ENCODE measurements at regions not wholly inside any gene's neighbourhood (a gene's known extent, or its start where the extent isn't known, plus 50 kb on each side); places are given as distances from the start of the nearest gene placed in this dataset.
"Not testable (repeated sequence)": the region's sequence is repeated elsewhere in the genome, so short reads cannot be mapped to it uniquely, and the experiment has no call there.

DNA sequence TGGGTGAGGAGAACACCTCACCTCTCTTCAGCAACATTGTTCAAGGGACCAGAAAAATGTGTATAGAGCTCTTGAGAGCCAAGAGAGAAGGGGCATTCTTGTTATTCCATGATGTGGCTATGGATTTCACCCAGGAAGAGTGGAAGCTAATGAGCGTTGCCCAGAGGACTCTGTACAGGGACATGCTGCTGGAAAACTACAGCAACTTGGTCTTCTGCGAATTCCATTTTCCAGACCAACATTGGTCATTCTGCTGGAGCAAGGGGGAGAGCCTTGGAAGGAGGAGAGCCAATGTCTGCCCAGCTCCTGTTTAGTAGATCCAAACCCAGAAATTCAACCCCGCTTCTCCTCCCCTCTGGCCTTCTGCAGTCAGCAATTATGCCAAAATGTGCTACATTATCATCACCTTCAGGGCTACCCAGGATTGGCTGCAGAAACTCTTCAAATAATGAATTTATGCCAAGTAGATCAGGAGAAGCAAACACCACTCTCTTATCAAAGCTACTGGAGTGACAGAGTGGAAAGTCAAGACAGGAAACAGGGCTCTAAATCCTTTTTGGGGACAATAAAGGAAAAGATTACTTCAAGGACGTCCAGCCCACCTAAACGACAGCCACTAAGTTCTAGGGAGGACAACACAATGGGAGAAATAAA lies 707.5 kb upstream of the LUZP2 start:
- H3K4me3 ChIP-seq (ENCODE audit: low read depth, poor library complexity, severe bottlenecking) = no peak overlapping the region
- intact Hi-C loops (cut with DNase I; ENCODE audit: low total_unique reads) = no loop called here
- 75 to 76% methylated on average over 5 of the region's 5 CpGs for WGBS, 2 donors
- DNase-seq (ENCODE audit: low spot score in 2 of 2) = no peak
- TF ChIP-seq POLR2A (IDR thresholded peaks at IDR 0.05) = no peak
- TF ChIP-seq, protein P1, sequence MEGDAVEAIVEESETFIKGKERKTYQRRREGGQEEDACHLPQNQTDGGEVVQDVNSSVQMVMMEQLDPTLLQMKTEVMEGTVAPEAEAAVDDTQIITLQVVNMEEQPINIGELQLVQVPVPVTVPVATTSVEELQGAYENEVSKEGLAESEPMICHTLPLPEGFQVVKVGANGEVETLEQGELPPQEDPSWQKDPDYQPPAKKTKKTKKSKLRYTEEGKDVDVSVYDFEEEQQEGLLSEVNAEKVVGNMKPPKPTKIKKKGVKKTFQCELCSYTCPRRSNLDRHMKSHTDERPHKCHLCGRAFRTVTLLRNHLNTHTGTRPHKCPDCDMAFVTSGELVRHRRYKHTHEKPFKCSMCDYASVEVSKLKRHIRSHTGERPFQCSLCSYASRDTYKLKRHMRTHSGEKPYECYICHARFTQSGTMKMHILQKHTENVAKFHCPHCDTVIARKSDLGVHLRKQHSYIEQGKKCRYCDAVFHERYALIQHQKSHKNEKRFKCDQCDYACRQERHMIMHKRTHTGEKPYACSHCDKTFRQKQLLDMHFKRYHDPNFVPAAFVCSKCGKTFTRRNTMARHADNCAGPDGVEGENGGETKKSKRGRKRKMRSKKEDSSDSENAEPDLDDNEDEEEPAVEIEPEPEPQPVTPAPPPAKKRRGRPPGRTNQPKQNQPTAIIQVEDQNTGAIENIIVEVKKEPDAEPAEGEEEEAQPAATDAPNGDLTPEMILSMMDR (IDR thresholded peaks at IDR 0.05) = no peak

DNA sequence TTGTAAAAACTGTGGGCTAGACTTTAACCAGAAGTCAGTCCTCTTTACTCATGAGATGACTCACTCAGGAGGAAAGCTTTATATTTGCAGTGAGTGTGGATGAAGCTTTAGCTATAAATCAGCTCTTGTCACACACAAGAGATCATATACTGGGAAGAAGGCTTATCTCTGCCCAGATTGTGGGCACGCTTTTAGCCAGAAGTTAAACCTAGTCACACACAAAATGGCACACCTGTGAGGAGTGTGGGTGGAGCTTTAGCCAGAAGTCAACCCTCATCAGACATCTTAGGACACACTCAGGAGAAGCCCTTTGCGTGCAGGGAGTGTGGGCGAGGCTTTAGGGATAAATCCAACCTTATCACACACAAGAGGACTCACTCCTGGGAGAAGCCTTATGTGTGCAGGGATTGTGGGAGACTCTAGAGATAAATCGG lies 706.9 kb upstream of the LUZP2 start:
- intact Hi-C loops (cut with DNase I; ENCODE audit: low total_unique reads) = no loop called here
- 82 to 87% methylated on average over 4 of the region's 4 CpGs for WGBS, 2 donors
- DNase-seq (ENCODE audit: low spot score in 2 of 2) = no peak
- H3K4me3 ChIP-seq (ENCODE audit: low read depth, poor library complexity, severe bottlenecking) = no peak overlapping the region
- TF ChIP-seq, protein P1 (IDR thresholded peaks at IDR 0.05) = no peak

DNA sequence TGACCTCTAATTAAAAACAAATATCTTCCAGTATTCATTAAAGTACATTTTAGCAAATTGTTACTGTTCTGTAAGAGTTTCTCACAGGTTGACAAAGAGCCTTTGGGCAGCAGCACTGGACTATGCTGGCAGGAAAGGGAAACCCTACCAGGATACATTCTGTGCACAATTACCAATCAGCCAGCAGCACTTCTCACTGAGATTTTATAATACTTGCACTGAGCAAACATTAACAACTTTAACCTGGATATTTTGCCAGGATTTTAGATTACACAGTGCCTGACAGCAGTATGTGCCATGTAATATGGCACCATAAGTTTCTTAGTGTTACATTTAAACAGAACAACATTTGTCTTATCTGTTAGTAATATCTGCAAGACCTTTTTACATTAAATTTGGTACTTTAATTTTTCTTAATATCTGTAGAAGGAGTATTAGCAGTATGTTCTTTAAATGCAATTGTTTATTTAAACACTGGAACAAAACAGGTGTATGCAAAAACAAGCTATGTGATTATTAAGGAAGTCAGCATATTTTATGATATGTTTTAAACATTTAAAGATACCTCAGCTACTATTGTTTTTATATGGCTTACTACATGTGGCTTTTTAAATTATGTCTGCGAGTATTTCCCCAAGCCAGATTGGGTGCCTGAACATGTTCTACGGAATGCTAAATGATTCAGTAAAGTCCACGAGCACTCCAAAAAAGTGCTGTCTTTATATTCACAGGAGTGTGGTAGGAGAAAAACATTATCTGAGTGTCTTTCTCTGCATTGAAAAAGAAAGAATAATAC lies 699.0 kb upstream of the LUZP2 start:
- TF ChIP-seq, protein P1 (IDR thresholded peaks at IDR 0.05) = no peak
- no peak for TF ChIP-seq POLR2A (IDR thresholded peaks at IDR 0.05)
- no peak overlapping the region for H3K4me3 ChIP-seq (ENCODE audit: low read depth, poor library complexity, severe bottlenecking)
- intact Hi-C loops (cut with DNase I; ENCODE audit: low total_unique reads) = no loop called here
- 40 to 54% methylated on average over 3 of the region's 3 CpGs for WGBS, 2 donors
- no peak for DNase-seq (ENCODE audit: low spot score in 2 of 2)

DNA sequence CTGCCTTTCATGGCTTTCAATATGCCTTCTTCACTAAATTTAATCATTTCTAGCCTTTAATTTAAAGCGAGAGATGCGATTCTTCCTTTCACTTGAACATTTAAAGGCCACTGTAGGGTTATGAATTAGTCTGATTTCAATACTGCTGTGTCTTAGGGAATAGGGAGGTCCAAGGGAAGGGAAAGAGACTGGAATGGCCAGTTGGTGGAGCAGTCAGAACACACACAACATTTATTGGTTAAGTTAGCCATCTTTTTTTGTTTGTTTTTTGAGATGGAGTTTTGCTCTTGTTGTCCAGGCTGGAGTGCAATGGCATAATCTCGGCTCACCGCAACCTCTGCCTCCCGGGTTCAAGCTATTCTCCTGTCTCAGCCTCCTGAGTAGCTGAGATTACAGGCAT lies 662.5 kb upstream of the LUZP2 start:
- intact Hi-C loops (cut with DNase I; ENCODE audit: low total_unique reads); DNase-seq (ENCODE audit: low spot score in 2 of 2); H3K4me3 ChIP-seq (ENCODE audit: low read depth, poor library complexity, severe bottlenecking): not testable (repeated sequence)
- WGBS, 2 donors = 95 to 97% methylated on average over 5 of the region's 5 CpGs

DNA sequence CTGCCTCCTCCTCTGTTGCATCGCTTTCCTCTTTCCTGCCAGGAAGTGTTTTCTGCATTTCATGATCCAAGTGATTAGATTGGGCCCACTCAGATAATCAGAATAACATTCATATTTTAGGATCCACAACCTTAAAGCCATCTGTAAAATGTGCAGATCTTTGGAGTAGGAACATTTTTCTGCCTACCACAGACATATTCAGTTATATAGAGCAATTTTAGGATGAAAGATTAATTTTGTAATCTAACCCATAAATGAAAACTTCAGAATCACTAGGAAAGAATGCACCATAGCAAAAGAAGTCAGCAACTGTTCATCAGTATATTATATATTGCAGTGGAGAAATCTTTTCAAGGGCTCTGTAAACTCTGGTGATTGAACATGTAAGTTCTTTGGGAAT lies 659.9 kb upstream of the LUZP2 start:
- DNase-seq (ENCODE audit: low spot score in 2 of 2) = no peak
- no peak overlapping the region for H3K4me3 ChIP-seq (ENCODE audit: low read depth, poor library complexity, severe bottlenecking)
- TF ChIP-seq, protein P1 (IDR thresholded peaks at IDR 0.05) = no peak
- TF ChIP-seq POLR2A (IDR thresholded peaks at IDR 0.05) = no peak
- WGBS, 2 donors = 79 to 93% methylated on average over 1 of the region's 1 CpG
- intact Hi-C loops (cut with DNase I; ENCODE audit: low total_unique reads) = no loop called here

DNA sequence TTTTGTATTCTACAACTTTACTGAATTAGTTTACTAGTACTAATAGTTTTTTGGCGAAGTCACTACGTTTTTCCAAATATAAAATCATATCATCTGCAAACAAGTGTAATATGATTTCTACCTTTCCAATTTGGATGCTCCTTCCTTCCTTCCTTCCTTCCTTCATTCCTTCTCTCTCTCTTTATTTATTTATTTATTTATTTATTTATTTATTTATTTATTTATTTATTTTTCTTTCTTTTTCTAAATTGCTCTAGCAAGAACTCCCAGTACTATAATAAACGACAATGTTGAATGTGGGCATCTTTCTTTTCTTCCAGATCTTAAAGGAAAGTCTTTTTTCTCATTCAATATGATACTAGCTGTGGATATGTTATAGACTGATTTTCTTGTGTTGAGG lies 656.0 kb upstream of the LUZP2 start:
- no peak for DNase-seq (ENCODE audit: low spot score in 2 of 2)
- intact Hi-C loops (cut with DNase I; ENCODE audit: low total_unique reads) = no loop called here
- TF ChIP-seq, protein P1 (IDR thresholded peaks at IDR 0.05) = no peak
- TF ChIP-seq POLR2A (IDR thresholded peaks at IDR 0.05) = no peak
- 89 to 96% methylated on average over 3 of the region's 3 CpGs for WGBS, 2 donors
- H3K4me3 ChIP-seq (ENCODE audit: low read depth, poor library complexity, severe bottlenecking) = no peak overlapping the region
